Ovary (tissue), 7 donors: ENCODE measurements at regions not wholly inside any gene's neighbourhood (a gene's known extent, or its start where the extent isn't known, plus 50 kb on each side); places are given as distances from the start of the nearest gene placed in this dataset.

Experiments
- DNase-seq, 5 donors: peaks; one replicate each; pipeline ENCODE4 v3.0.0-alpha.2; 2019 to 2020
- H3K27ac ChIP-seq, 2 donors: fragments of 200-600 bp; one replicate each; pipeline versions ENCODE4 v1.5.1 to v1.8.0; 2019 to 2022
- H3K27me3 ChIP-seq: fragments of 200-600 bp; one replicate; pipeline ENCODE4 v1.8.0; 2022
- H3K36me3 ChIP-seq: fragments of 200-600 bp; sonication (generic); one replicate; pipeline ENCODE4 v1.5.1; 2019
- H3K4me1 ChIP-seq: one replicate; pipeline ENCODE4 v1.8.1; 2013; ENCODE audit warnings: mild to moderate bottlenecking, moderate library complexity; ENCODE audit not compliant: insufficient read depth
- H3K4me3 ChIP-seq: fragments of 200-600 bp; sonication (generic); one replicate; pipeline ENCODE4 v1.5.1; 2017
- H3K9me3 ChIP-seq, 2 donors: fragments of 200-600 bp in 1 of 2; sonication (generic) in 1 of 2; one replicate each; pipeline versions ENCODE4 v1.5.1 to v1.8.1; 2013 to 2019; ENCODE audit warnings: mild to moderate bottlenecking in 1 of 2, moderate library complexity in 1 of 2
- CTCF ChIP-seq, 3 donors: fragments of 450-650 bp in 2 of 3; fragments of 200-600 bp in 1 of 3; IDR thresholded peaks; one replicate each; pipeline versions ENCODE4 v1.5.1 to v1.8.0; 2016 to 2022; ENCODE audit warnings: antibody characterized with exemption in 3 of 3, mild to moderate bottlenecking in 1 of 3
- EP300 ChIP-seq: sonication (generic); formaldehyde crosslinking; IDR thresholded peaks from one replicate; pipeline ENCODE4 v1.6.1; 2017; ENCODE audit warnings: antibody characterized with exemption
- POLR2A ChIP-seq: fragments of 450-650 bp; IDR thresholded peaks from one replicate; pipeline ENCODE4 v1.6.1; 2017; ENCODE audit warnings: antibody characterized with exemption, mild to moderate bottlenecking, moderate library complexity
- WGBS, 3 donors: extraction: QIAGEN DNeasy Blood & Tissue Kit in 1 of 3; methylation state at CpG; one replicate each; pipeline versions ENCODE4 v1.1.5 to v1.1.7; 2013 to 2017; 5-methylcytosine and 5-hydroxymethylcytosine counted together
- intact Hi-C, 4 donors: fragments of 100-400 bp; cut with DNase I; formaldehyde crosslinking; loops; one replicate each; pipeline versions ENCODE4 v1.11.0 to v1.15.1; 2022 to 2023
- donor health status: DM: no; HTN: no; CAD: no; lungs with moderate emphysema.
- donor health status: DM: no; HTN: no; CAD: no.
- donor health status: Bipolar disorder and iron deficiency.
- donor health status: DM: no; HTN: no; CAD: no.
- donor health status: DM: yes; HTN: yes; CAD: no.

DNA sequence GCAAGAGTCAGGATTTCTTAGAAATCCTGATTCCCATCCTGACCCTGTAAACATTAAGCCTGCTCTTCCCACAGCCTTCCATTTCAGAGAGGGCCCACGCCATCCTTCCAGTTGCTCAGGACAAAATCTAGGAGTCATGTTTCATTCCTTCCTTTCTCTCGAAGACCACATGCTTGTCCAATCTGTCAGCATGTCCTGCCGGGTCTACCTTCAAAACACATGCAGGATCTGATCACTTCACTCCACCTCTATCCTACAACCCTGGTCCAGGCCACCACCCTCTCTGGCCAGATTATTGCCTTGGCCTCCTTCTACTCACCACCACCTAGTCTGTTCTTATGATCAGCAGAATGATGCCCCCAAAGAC lies 79.8 kb downstream of the C5orf15 start:
- TF ChIP-seq EP300 (no peak), POLR2A (no peak), CTCF (IDR thresholded peaks at IDR 0.05) (no peak)
- H3K4me1 ChIP-seq, result peaks cover 3% of the 10 kb centered on the region
- H3K27ac ChIP-seq, result no peak overlapping the region
- no peak overlapping the region for H3K4me3 ChIP-seq
- WGBS, 3 donors, result 92 to 96% (median 95%) methylated on average over 3 of the region's 3 CpGs
- intact Hi-C loops, result loop anchor here in 1 of 4 donors (10.0 kb wide), 1 partner anchor 86 kb away; no protein-coding TSS in a partner anchor
- no peaks in the 10 kb centered on the region for H3K27me3 ChIP-seq
- DNase-seq, result no peak
- no peaks in the 10 kb centered on the region for H3K9me3 ChIP-seq
- no peaks in the 10 kb centered on the region for H3K36me3 ChIP-seq

GRCh38 chr5:133885566-133885965 lies 82.9 kb downstream of the C5orf15 start:
- Histone ChIP-seq H3K4me1 (peaks cover 3% of the 10 kb centered on the region), H3K27ac (no peak overlapping the region), H3K4me3 (no peak overlapping the region), H3K9me3 (no peaks in the 10 kb centered on the region), H3K27me3 (no peaks in the 10 kb centered on the region), H3K36me3 (no peaks in the 10 kb centered on the region)
- no peak for TF ChIP-seq CTCF (IDR thresholded peaks at IDR 0.05)
- TF ChIP-seq EP300, result no peak
- no peak for TF ChIP-seq POLR2A
- intact Hi-C loops, result loop anchor here in 1 of 4 donors (10.0 kb wide), 1 partner anchor 89 kb away; no protein-coding TSS in a partner anchor
- WGBS, 3 donors, result 79 to 92% (median 89%) methylated on average over 6 of the region's 6 CpGs
- DNase-seq, result no peak

DNA sequence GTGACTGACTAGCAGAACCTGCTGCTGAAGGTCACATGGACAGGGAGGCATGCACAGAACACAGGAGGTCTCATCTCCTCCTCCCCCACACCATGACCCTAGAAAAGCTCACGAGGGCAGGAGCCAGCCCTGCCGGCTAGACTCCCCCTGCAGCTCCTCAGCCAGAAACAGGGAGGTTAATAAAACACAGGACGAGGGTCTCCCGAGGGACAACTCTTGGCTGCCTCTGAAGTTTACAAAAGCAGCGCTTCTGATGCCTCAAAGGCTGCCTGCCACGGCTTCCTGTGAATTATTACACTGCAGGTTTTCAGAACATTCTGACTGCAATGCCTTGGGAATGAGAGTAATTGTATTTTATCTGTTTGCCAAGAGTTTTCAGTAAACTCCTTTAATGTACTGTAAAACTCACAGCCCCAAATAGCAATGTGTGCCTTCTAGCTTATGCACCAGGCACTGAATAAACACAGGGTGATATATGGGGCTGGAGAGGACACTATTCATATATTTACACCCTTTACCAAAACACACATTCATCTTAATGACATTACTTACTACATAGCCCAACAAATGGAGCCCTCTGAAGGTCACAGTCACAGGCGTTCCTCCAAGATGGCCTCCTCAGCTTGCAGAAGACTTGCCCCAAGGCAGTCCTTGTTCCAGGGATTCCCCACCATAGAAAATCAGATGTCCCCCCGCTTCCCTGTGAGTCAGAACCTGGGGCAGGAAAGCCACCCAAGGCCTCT lies 83.7 kb downstream of the C5orf15 start:
- Histone ChIP-seq H3K27ac (no peak overlapping the region), H3K4me1 (peaks cover 3% of the 10 kb centered on the region), H3K4me3 (no peak overlapping the region), H3K36me3 (no peaks in the 10 kb centered on the region), H3K27me3 (no peaks in the 10 kb centered on the region), H3K9me3 (no peaks in the 10 kb centered on the region)
- WGBS, 3 donors, result 14 to 19% (median 19%) methylated on average over 8 of the region's 8 CpGs
- intact Hi-C loops, result loop anchor here in 1 of 4 donors (10.0 kb wide), 1 partner anchor 90 kb away; no protein-coding TSS in a partner anchor
- TF ChIP-seq POLR2A (no peak), CTCF (IDR thresholded peaks at IDR 0.05) (no peak)
- DNase-seq, result peak in 2 of 5 donors; percentile 19 to 55

DNA sequence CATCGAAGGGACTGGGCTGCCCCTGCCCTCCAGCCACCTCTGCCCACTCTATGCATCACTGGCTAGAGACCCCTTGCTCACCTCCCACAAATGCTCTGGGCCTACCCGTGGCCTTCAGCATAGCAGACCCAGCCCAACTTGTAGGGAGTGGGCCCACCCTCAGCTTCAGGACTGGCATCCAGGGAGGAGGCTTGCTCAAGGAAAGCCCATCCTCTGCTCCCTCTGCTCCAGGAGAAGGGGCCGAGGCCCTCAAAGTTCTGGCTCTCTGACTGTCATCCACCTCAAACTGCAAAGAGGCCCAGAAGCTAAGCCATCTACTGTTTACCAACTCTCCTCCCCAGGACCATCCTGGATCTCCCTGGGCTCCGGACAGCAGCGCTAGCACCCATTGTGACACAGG lies 84.5 kb downstream of the C5orf15 start:
- intact Hi-C loops, result loop anchor here in 1 of 4 donors (10.0 kb wide), 1 partner anchor 91 kb away; no protein-coding TSS in a partner anchor
- no peak overlapping the region for H3K4me3 ChIP-seq
- WGBS, 3 donors, result 86 to 90% (median 88%) methylated on average over 5 of the region's 5 CpGs
- DNase-seq, result no peak
- H3K27me3 ChIP-seq, result no peaks in the 10 kb centered on the region
- no peak for TF ChIP-seq POLR2A
- TF ChIP-seq CTCF (IDR thresholded peaks at IDR 0.05), result no peak
- TF ChIP-seq EP300, result no peak
- peaks cover 3% of the 10 kb centered on the region for H3K4me1 ChIP-seq
- no peaks in the 10 kb centered on the region for H3K36me3 ChIP-seq
- H3K9me3 ChIP-seq, result no peaks in the 10 kb centered on the region
- H3K27ac ChIP-seq, result no peak overlapping the region
